ENCODE measurements at regions not wholly inside any gene's neighbourhood (a gene's known extent, or its start where the extent isn't known, plus 50 kb on each side); places are given as distances from the start of the nearest gene placed in this dataset.

DNA sequence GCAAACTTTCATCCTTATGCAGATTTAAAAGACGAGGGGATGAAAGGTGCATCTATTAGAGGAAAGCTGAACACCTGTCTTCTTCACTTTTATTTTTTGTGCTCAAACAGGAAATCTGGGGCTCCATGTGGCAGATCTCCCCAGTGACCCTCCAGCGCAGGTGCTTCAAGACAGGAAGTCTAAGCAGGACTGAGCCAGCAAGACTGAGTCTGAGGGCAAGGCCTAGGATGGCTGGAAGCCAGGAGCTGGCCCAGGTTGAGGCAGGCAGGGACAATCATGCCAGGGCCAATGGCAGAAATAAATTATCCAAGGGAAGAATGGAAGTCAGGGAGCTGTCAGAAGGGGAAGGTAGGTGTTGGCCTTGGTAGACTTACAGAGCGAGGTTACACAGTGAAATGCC is 101.1 kb upstream of the SPON1 start:
- DNase-seq (ENCODE audit: low spot score) (no peak), ATAC-seq (no peak)
- ChIA-PET POLR2A (interaction anchor here (0.6 kb wide), 1 partner anchor 187 kb away, joined by 3 read pairs; no protein-coding TSS in a partner anchor), CTCF (interaction anchor here (2.3 kb wide), 1 partner anchor 12 kb away, joined by 9 read pairs; no protein-coding TSS in a partner anchor)
- no peaks in the 10 kb centered on the region for H3K4me1 Mint-ChIP-seq
- no peak overlapping the region for H3K27ac Mint-ChIP-seq
- no peak for TF ChIP-seq CREB1 (CRISPR knock-in tag; IDR thresholded peaks at IDR 0.05)
- TF ChIP-seq, protein P1, sequence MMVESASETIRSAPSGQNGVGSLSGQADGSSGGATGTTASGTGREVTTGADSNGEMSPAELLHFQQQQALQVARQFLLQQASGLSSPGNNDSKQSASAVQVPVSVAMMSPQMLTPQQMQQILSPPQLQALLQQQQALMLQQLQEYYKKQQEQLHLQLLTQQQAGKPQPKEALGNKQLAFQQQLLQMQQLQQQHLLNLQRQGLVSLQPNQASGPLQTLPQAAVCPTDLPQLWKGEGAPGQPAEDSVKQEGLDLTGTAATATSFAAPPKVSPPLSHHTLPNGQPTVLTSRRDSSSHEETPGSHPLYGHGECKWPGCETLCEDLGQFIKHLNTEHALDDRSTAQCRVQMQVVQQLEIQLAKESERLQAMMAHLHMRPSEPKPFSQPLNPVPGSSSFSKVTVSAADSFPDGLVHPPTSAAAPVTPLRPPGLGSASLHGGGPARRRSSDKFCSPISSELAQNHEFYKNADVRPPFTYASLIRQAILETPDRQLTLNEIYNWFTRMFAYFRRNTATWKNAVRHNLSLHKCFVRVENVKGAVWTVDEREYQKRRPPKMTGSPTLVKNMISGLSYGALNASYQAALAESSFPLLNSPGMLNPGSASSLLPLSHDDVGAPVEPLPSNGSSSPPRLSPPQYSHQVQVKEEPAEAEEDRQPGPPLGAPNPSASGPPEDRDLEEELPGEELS (CRISPR knock-in tag; IDR thresholded peaks at IDR 0.05) = no peak
- no peak for TF ChIP-seq ELF4 (CRISPR knock-in tag; IDR thresholded peaks at IDR 0.05; ENCODE audit: low read depth)
- no peak for TF ChIP-seq FOXP1 (CRISPR knock-in tag; IDR thresholded peaks at IDR 0.05; ENCODE audit: borderline replicate concordance)
- TF ChIP-seq KAT7 (CRISPR knock-in tag; IDR thresholded peaks at IDR 0.05; ENCODE audit: borderline replicate concordance) = no peak
- TF ChIP-seq FOXJ3 (CRISPR knock-in tag; IDR thresholded peaks at IDR 0.05; ENCODE audit: borderline replicate concordance) = no peak
- TF ChIP-seq TP53 (CRISPR knock-in tag; IDR thresholded peaks at IDR 0.05) = no peak
- TF ChIP-seq, protein P2, sequence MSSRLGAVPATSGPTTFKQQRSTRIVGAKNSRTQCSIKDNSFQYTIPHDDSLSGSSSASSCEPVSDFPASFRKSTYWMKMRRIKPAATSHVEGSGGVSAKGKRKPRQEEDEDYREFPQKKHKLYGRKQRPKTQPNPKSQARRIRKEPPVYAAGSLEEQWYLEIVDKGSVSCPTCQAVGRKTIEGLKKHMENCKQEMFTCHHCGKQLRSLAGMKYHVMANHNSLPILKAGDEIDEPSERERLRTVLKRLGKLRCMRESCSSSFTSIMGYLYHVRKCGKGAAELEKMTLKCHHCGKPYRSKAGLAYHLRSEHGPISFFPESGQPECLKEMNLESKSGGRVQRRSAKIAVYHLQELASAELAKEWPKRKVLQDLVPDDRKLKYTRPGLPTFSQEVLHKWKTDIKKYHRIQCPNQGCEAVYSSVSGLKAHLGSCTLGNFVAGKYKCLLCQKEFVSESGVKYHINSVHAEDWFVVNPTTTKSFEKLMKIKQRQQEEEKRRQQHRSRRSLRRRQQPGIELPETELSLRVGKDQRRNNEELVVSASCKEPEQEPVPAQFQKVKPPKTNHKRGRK (CRISPR knock-in tag; IDR thresholded peaks at IDR 0.05; ENCODE audit: borderline replicate concordance) = no peak
- TF ChIP-seq SOX15 (CRISPR knock-in tag; IDR thresholded peaks at IDR 0.05) = no peak
- TF ChIP-seq, protein P3, sequence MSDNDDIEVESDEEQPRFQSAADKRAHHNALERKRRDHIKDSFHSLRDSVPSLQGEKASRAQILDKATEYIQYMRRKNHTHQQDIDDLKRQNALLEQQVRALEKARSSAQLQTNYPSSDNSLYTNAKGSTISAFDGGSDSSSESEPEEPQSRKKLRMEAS (CRISPR knock-in tag; IDR thresholded peaks at IDR 0.05) = no peak
- TF ChIP-seq, protein P4, sequence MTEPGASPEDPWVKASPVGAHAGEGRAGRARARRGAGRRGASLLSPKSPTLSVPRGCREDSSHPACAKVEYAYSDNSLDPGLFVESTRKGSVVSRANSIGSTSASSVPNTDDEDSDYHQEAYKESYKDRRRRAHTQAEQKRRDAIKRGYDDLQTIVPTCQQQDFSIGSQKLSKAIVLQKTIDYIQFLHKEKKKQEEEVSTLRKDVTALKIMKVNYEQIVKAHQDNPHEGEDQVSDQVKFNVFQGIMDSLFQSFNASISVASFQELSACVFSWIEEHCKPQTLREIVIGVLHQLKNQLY (CRISPR knock-in tag; IDR thresholded peaks at IDR 0.05) = no peak
- no peak for TF ChIP-seq CBFB (CRISPR knock-in tag; IDR thresholded peaks at IDR 0.05; ENCODE audit: low read depth)
- TF ChIP-seq ZNF416 (CRISPR knock-in tag; IDR thresholded peaks at IDR 0.05) = no peak
- TF ChIP-seq, protein P5, sequence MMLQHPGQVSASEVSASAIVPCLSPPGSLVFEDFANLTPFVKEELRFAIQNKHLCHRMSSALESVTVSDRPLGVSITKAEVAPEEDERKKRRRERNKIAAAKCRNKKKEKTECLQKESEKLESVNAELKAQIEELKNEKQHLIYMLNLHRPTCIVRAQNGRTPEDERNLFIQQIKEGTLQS (CRISPR knock-in tag; conservative IDR thresholded peaks at IDR 0.05) = no peak
- TF ChIP-seq, protein P6, sequence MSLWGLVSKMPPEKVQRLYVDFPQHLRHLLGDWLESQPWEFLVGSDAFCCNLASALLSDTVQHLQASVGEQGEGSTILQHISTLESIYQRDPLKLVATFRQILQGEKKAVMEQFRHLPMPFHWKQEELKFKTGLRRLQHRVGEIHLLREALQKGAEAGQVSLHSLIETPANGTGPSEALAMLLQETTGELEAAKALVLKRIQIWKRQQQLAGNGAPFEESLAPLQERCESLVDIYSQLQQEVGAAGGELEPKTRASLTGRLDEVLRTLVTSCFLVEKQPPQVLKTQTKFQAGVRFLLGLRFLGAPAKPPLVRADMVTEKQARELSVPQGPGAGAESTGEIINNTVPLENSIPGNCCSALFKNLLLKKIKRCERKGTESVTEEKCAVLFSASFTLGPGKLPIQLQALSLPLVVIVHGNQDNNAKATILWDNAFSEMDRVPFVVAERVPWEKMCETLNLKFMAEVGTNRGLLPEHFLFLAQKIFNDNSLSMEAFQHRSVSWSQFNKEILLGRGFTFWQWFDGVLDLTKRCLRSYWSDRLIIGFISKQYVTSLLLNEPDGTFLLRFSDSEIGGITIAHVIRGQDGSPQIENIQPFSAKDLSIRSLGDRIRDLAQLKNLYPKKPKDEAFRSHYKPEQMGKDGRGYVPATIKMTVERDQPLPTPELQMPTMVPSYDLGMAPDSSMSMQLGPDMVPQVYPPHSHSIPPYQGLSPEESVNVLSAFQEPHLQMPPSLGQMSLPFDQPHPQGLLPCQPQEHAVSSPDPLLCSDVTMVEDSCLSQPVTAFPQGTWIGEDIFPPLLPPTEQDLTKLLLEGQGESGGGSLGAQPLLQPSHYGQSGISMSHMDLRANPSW (CRISPR knock-in tag; conservative IDR thresholded peaks at IDR 0.05; ENCODE audit: low read depth) = no peak
- no peak for TF ChIP-seq ZNF219 (CRISPR knock-in tag; IDR thresholded peaks at IDR 0.05; ENCODE audit: borderline replicate concordance)
- no peak for TF ChIP-seq TCF7 (CRISPR knock-in tag; IDR thresholded peaks at IDR 0.05; ENCODE audit: low read depth)
- TF ChIP-seq, protein P7, sequence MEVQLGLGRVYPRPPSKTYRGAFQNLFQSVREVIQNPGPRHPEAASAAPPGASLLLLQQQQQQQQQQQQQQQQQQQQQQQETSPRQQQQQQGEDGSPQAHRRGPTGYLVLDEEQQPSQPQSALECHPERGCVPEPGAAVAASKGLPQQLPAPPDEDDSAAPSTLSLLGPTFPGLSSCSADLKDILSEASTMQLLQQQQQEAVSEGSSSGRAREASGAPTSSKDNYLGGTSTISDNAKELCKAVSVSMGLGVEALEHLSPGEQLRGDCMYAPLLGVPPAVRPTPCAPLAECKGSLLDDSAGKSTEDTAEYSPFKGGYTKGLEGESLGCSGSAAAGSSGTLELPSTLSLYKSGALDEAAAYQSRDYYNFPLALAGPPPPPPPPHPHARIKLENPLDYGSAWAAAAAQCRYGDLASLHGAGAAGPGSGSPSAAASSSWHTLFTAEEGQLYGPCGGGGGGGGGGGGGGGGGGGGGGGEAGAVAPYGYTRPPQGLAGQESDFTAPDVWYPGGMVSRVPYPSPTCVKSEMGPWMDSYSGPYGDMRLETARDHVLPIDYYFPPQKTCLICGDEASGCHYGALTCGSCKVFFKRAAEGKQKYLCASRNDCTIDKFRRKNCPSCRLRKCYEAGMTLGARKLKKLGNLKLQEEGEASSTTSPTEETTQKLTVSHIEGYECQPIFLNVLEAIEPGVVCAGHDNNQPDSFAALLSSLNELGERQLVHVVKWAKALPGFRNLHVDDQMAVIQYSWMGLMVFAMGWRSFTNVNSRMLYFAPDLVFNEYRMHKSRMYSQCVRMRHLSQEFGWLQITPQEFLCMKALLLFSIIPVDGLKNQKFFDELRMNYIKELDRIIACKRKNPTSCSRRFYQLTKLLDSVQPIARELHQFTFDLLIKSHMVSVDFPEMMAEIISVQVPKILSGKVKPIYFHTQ (CRISPR knock-in tag; IDR thresholded peaks at IDR 0.05) = no peak
- TF ChIP-seq GTF2I (CRISPR knock-in tag; conservative IDR thresholded peaks at IDR 0.05) = no peak
- no peak for TF ChIP-seq NR3C1 (CRISPR knock-in tag; conservative IDR thresholded peaks at IDR 0.05; ENCODE audit: low read depth)
- H3K9me3 Mint-ChIP-seq = no peaks in the 10 kb centered on the region
- H3K36me3 Mint-ChIP-seq = no peaks in the 10 kb centered on the region
- no peaks in the 10 kb centered on the region for H3K27me3 Mint-ChIP-seq (ENCODE audit: low read depth)
- no peak overlapping the region for H3K4me3 Mint-ChIP-seq
